HepG2 (cell line): ENCODE measurements at regions not wholly inside any gene's neighbourhood (a gene's known extent, or its start where the extent isn't known, plus 50 kb on each side); places are given as distances from the start of the nearest gene placed in this dataset.

ENCODE experiments used
- MAFF ChIP-seq: IDR thresholded peaks from 2 replicates; pipeline ENCODE4 v1.6.1; 2011; ENCODE audit warnings: low read depth, low read length, improper control_type of control experiment
- RFX1 ChIP-seq: fragments of 450-650 bp; IDR thresholded peaks from 2 replicates; pipeline ENCODE4 v1.6.1; 2017
- RNF2 ChIP-seq: fragments of 450-650 bp; conservative IDR thresholded peaks from 2 replicates; pipeline ENCODE4 v1.6.1; 2016; ENCODE audit warnings: low read depth
- THYN1 ChIP-seq: sonication (generic); formaldehyde crosslinking; IDR thresholded peaks from 2 replicates; pipeline ENCODE4 v1.8.1; 2023; ENCODE audit warnings: low read depth, mild to moderate bottlenecking, moderate library complexity, missing genetic modification reagents, borderline replicate concordance
- TSC22D2 ChIP-seq: sonication (generic); formaldehyde crosslinking; IDR thresholded peaks from 2 replicates; pipeline ENCODE4 v1.5.1; 2020; ENCODE audit warnings: missing genetic modification reagents, mild to moderate bottlenecking, borderline replicate concordance
- ZNF274 ChIP-seq: sonication (generic); formaldehyde crosslinking; IDR thresholded peaks from 2 replicates; pipeline ENCODE4 v1.5.1; 2020; ENCODE audit warnings: mild to moderate bottlenecking, missing genetic modification reagents
- ZNF512 ChIP-seq: sonication (generic); formaldehyde crosslinking; IDR thresholded peaks from 2 replicates; pipeline ENCODE4 v1.4.0; 2020; ENCODE audit warnings: mild to moderate bottlenecking, missing genetic modification reagents
- TF ChIP-seq, protein P1 (sequence below): IDR thresholded peaks from 2 replicates; pipeline ENCODE4 v1.6.1; 2012; ENCODE audit warnings: low read length, improper control_type of control experiment
- TF ChIP-seq, protein P2 (sequence below): sonication (generic); formaldehyde crosslinking; IDR thresholded peaks from 2 replicates; pipeline ENCODE4 v1.4.0; 2020; ENCODE audit warnings: mild to moderate bottlenecking, missing genetic modification reagents, borderline replicate concordance

DNA sequence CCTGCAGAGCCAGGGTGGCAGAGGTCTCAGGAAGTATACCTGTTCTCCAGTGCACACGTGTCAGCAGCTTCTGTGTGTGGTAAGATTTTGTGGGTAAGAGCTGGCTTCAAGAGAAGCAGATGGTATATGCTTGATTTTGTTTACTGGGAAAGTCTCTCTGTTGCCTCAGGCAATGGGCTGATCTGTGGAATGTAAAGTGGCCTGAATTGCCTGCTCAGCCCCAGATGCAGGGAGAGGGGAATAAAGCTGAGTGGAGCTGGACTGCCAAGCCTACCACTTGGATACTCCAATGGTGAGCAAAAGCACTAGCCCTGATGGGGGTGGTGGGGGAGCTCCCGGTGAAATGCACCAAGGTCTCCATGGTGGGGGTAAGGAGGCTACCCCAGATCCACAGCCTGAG lies 156.1 kb downstream of the WDR11 start (continued):
- TF ChIP-seq TSC22D2 (CRISPR knock-in tag), result no peak
- no peak for TF ChIP-seq ZNF512 (CRISPR knock-in tag)
- TF ChIP-seq, protein P1, sequence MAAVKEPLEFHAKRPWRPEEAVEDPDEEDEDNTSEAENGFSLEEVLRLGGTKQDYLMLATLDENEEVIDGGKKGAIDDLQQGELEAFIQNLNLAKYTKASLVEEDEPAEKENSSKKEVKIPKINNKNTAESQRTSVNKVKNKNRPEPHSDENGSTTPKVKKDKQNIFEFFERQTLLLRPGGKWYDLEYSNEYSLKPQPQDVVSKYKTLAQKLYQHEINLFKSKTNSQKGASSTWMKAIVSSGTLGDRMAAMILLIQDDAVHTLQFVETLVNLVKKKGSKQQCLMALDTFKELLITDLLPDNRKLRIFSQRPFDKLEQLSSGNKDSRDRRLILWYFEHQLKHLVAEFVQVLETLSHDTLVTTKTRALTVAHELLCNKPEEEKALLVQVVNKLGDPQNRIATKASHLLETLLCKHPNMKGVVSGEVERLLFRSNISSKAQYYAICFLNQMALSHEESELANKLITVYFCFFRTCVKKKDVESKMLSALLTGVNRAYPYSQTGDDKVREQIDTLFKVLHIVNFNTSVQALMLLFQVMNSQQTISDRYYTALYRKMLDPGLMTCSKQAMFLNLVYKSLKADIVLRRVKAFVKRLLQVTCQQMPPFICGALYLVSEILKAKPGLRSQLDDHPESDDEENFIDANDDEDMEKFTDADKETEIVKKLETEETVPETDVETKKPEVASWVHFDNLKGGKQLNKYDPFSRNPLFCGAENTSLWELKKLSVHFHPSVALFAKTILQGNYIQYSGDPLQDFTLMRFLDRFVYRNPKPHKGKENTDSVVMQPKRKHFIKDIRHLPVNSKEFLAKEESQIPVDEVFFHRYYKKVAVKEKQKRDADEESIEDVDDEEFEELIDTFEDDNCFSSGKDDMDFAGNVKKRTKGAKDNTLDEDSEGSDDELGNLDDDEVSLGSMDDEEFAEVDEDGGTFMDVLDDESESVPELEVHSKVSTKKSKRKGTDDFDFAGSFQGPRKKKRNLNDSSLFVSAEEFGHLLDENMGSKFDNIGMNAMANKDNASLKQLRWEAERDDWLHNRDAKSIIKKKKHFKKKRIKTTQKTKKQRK, result no peak
- TF ChIP-seq, protein P2, sequence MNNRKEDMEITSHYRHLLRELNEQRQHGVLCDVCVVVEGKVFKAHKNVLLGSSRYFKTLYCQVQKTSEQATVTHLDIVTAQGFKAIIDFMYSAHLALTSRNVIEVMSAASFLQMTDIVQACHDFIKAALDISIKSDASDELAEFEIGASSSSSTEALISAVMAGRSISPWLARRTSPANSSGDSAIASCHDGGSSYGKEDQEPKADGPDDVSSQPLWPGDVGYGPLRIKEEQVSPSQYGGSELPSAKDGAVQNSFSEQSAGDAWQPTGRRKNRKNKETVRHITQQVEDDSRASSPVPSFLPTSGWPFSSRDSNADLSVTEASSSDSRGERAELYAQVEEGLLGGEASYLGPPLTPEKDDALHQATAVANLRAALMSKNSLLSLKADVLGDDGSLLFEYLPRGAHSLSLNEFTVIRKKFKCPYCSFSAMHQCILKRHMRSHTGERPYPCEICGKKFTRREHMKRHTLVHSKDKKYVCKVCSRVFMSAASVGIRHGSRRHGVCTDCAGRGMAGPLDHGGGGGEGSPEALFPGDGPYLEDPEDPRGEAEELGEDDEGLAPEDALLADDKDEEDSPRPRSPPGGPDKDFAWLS (CRISPR knock-in tag), result no peak
- TF ChIP-seq RNF2, result no peak
- no peak for TF ChIP-seq RFX1
- no peak for TF ChIP-seq THYN1 (CRISPR knock-in tag)
- TF ChIP-seq MAFF, result no peak
- no peak for TF ChIP-seq ZNF274
